ENCODE measurements at regions not wholly inside any gene's neighbourhood (a gene's known extent, or its start where the extent isn't known, plus 50 kb on each side); places are given as distances from the start of the nearest gene placed in this dataset.
A peak's percentile ranks its signal among the peaks of the same experiment; 100 is the strongest.
"Not testable (repeated sequence)": the region's sequence is repeated elsewhere in the genome, so short reads cannot be mapped to it uniquely, and the experiment has no call there.

GRCh38 chr7:106447318-106447847 is 162.6 kb upstream of the NAMPT start:
- DNase-seq: no peak

GRCh38 chr7:106445366-106445765 is 160.6 kb upstream of the NAMPT start:
- not testable (repeated sequence) for DNase-seq

- DNase-seq: no peak
Measured at GRCh38 chr7:106444068-106444655, 159.4 kb upstream of the NAMPT start.

GRCh38 chr7:106443156-106443555 is 158.4 kb upstream of the NAMPT start:
- no peak for DNase-seq

GRCh38 chr7:106442476-106442875 is 157.7 kb upstream of the NAMPT start:
- DNase-seq: no peak

- DNase-seq: not testable (repeated sequence)
Measured at GRCh38 chr7:106441343-106441742, 156.6 kb upstream of the NAMPT start.

GRCh38 chr7:106436933-106437332 is 152.2 kb upstream of the NAMPT start:
- not testable (repeated sequence) for DNase-seq

GRCh38 chr7:106433377-106433776 is 148.6 kb upstream of the NAMPT start:
- no peak for DNase-seq

- no peak for DNase-seq
Measured at GRCh38 chr7:106430535-106431455, 146.0 kb upstream of the NAMPT start.

- no peak for DNase-seq
Measured at GRCh38 chr7:106430103-106430502, 145.3 kb upstream of the NAMPT start.

GRCh38 chr7:106426803-106427202 is 142.0 kb upstream of the NAMPT start:
- no peak for DNase-seq

GRCh38 chr7:106425017-106425719 is 140.4 kb upstream of the NAMPT start:
- peak; percentile 58 for DNase-seq

GRCh38 chr7:106424476-106425016 is 139.8 kb upstream of the NAMPT start:
- no peak for DNase-seq

- no peak for DNase-seq
Measured at GRCh38 chr7:106423821-106424475, 139.2 kb upstream of the NAMPT start.

- DNase-seq: no peak
Measured at GRCh38 chr7:106423111-106423510, 138.3 kb upstream of the NAMPT start.

GRCh38 chr7:106421181-106421762 is 136.5 kb upstream of the NAMPT start:
- DNase-seq: peak; percentile 13

GRCh38 chr7:106420736-106421135 is 136.0 kb upstream of the NAMPT start:
- DNase-seq: no peak

- no peak for DNase-seq
Measured at GRCh38 chr7:106420210-106420609, 135.4 kb upstream of the NAMPT start.

- DNase-seq: no peak
Measured at GRCh38 chr7:106419455-106420182, 134.8 kb upstream of the NAMPT start.

GRCh38 chr7:106418526-106418925 is 133.7 kb upstream of the NAMPT start:
- DNase-seq: no peak

- DNase-seq: no peak
Measured at GRCh38 chr7:106418094-106418493, 133.3 kb upstream of the NAMPT start.
